ENCODE measurements at regions not wholly inside any gene's neighbourhood (a gene's known extent, or its start where the extent isn't known, plus 50 kb on each side); places are given as distances from the start of the nearest gene placed in this dataset.

- TF ChIP-seq, protein P1, sequence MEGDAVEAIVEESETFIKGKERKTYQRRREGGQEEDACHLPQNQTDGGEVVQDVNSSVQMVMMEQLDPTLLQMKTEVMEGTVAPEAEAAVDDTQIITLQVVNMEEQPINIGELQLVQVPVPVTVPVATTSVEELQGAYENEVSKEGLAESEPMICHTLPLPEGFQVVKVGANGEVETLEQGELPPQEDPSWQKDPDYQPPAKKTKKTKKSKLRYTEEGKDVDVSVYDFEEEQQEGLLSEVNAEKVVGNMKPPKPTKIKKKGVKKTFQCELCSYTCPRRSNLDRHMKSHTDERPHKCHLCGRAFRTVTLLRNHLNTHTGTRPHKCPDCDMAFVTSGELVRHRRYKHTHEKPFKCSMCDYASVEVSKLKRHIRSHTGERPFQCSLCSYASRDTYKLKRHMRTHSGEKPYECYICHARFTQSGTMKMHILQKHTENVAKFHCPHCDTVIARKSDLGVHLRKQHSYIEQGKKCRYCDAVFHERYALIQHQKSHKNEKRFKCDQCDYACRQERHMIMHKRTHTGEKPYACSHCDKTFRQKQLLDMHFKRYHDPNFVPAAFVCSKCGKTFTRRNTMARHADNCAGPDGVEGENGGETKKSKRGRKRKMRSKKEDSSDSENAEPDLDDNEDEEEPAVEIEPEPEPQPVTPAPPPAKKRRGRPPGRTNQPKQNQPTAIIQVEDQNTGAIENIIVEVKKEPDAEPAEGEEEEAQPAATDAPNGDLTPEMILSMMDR (IDR thresholded peaks at IDR 0.05; ENCODE audit: poor library complexity), result no peak
- no peak for TF ChIP-seq EZH2 (IDR thresholded peaks at IDR 0.05; ENCODE audit: borderline replicate concordance)
- no peak for TF ChIP-seq EZH2phosphoT487 (IDR thresholded peaks at IDR 0.05; ENCODE audit: low read depth, severe bottlenecking, unreplicated experiment)
Measured at GRCh38 chr10:9911488-9911887, 1106.2 kb upstream of the CELF2 start.
